H9 (cell line): ENCODE measurements at regions not wholly inside any gene's neighbourhood (a gene's known extent, or its start where the extent isn't known, plus 50 kb on each side); places are given as distances from the start of the nearest gene placed in this dataset.

Experiments
- DNase-seq: peaks from one replicate; pipeline ENCODE4 v3.0.0-alpha.2; 2017
- H2AFZ ChIP-seq: one replicate; pipeline ENCODE4 v1.6.1; 2013; ENCODE audit warnings: mild to moderate bottlenecking, low read length, control low read depth, moderate library complexity
- H2AK5ac ChIP-seq: 2 replicates; pipeline ENCODE4 v1.6.1; 2013; ENCODE audit warnings: low read length, control low read depth, mixed read lengths; ENCODE audit not compliant: insufficient read length
- H2BK120ac ChIP-seq: one replicate; pipeline ENCODE4 v1.6.1; 2013; ENCODE audit warnings: low read depth, mild to moderate bottlenecking, low read length, control low read depth, inconsistent platforms; ENCODE audit not compliant: poor library complexity, severe bottlenecking
- H2BK12ac ChIP-seq: 2 replicates; pipeline ENCODE4 v1.6.1; 2013; ENCODE audit warnings: low read length, control low read depth, mixed read lengths, low read depth; ENCODE audit not compliant: insufficient read length
- H2BK15ac ChIP-seq: 2 replicates; pipeline ENCODE4 v1.6.1; 2013; ENCODE audit warnings: low read depth, low read length, control low read depth
- H2BK20ac ChIP-seq: one replicate; pipeline ENCODE4 v1.6.1; 2013; ENCODE audit warnings: low read depth, mild to moderate bottlenecking, low read length, control low read depth, inconsistent platforms; ENCODE audit not compliant: poor library complexity, severe bottlenecking
- H2BK5ac ChIP-seq: 2 replicates; pipeline ENCODE4 v1.6.1; 2013; ENCODE audit warnings: low read length, control low read depth, mixed read lengths; ENCODE audit not compliant: insufficient read length
- H3K14ac ChIP-seq: 2 replicates; pipeline ENCODE4 v1.6.1; 2013; ENCODE audit warnings: low read length, control low read depth; ENCODE audit not compliant: insufficient read depth
- H3K18ac ChIP-seq: 2 replicates; pipeline ENCODE4 v1.6.1; 2013; ENCODE audit warnings: low read depth, mild to moderate bottlenecking, mixed read lengths, low read length, control low read depth; ENCODE audit not compliant: insufficient read length
- H3K23ac ChIP-seq: 2 replicates; pipeline ENCODE4 v1.6.1; 2013; ENCODE audit warnings: low read length, control low read depth, mixed read lengths, low read depth; ENCODE audit not compliant: insufficient read length
- H3K23me2 ChIP-seq: 2 replicates; pipeline ENCODE4 v1.6.1; 2013; ENCODE audit warnings: low read depth, mild to moderate bottlenecking, mixed read lengths, low read length, control low read depth; ENCODE audit not compliant: insufficient read length, poor library complexity, severe bottlenecking
- H3K27ac ChIP-seq: 2 replicates; pipeline ENCODE4 v1.5.1; 2013; ENCODE audit warnings: low read length, control low read depth, mixed read lengths, low read depth; ENCODE audit not compliant: insufficient read length
- H3K27me3 ChIP-seq: 2 replicates; pipeline ENCODE4 v1.6.1; 2013; ENCODE audit warnings: low read length, control low read depth, inconsistent platforms; ENCODE audit not compliant: insufficient read depth
- H3K4ac ChIP-seq: 2 replicates; pipeline ENCODE4 v1.6.1; 2013; ENCODE audit warnings: low read depth, mild to moderate bottlenecking, control low read depth, inconsistent platforms, low read length, moderate library complexity
- H3K4me1 ChIP-seq: 2 replicates; pipeline ENCODE4 v1.6.1; 2013; ENCODE audit warnings: low read length, control low read depth, inconsistent platforms; ENCODE audit not compliant: insufficient read depth
- H3K4me2 ChIP-seq: 2 replicates; pipeline ENCODE4 v1.6.1; 2013; ENCODE audit warnings: low read length, control low read depth, mixed read lengths; ENCODE audit not compliant: insufficient read length, insufficient read depth
- H3K56ac ChIP-seq: 2 replicates; pipeline ENCODE4 v1.6.1; 2013; ENCODE audit warnings: low read depth, mild to moderate bottlenecking, mixed read lengths, low read length, control low read depth; ENCODE audit not compliant: insufficient read length
- H3K79me1 ChIP-seq: 2 replicates; pipeline ENCODE4 v1.6.1; 2013; ENCODE audit warnings: low read depth, mild to moderate bottlenecking, moderate library complexity, low read length, control low read depth, inconsistent platforms; ENCODE audit not compliant: insufficient read depth, poor library complexity, severe bottlenecking
- H3K79me2 ChIP-seq: 2 replicates; pipeline ENCODE4 v1.6.1; 2013; ENCODE audit warnings: low read length, control low read depth, inconsistent platforms; ENCODE audit not compliant: insufficient read depth
- H3K9ac ChIP-seq: 2 replicates; pipeline ENCODE4 v1.6.1; 2013; ENCODE audit warnings: low read length, control low read depth, mixed read lengths; ENCODE audit not compliant: insufficient read length; ENCODE audit errors: extremely low read depth
- H3K9me3 ChIP-seq: one replicate; pipeline ENCODE4 v1.6.1; 2013; ENCODE audit warnings: low read depth, low read length, inconsistent platforms; ENCODE audit not compliant: control insufficient read depth
- H3T11ph ChIP-seq: one replicate; pipeline ENCODE4 v1.6.1; 2013; ENCODE audit warnings: mild to moderate bottlenecking, low read length, control low read depth, inconsistent platforms
- H4K20me1 ChIP-seq: one replicate; pipeline ENCODE4 v1.6.1; 2013; ENCODE audit not compliant: control insufficient read depth, insufficient read length, insufficient read depth
- H4K5ac ChIP-seq: 2 replicates; pipeline ENCODE4 v1.6.1; 2013; ENCODE audit warnings: low read depth, mild to moderate bottlenecking, mixed read lengths, low read length, control low read depth; ENCODE audit not compliant: insufficient read length
- H4K8ac ChIP-seq: replicated peaks from 2 replicates; pipeline ENCODE4 v1.6.1; 2013; ENCODE audit warnings: low read length, control low read depth, mixed read lengths, low read depth; ENCODE audit not compliant: insufficient read length
- H4K91ac ChIP-seq: 2 replicates; pipeline ENCODE4 v1.6.1; 2013; ENCODE audit warnings: low read depth, mild to moderate bottlenecking, moderate library complexity, mixed read lengths, low read length, control low read depth; ENCODE audit not compliant: insufficient read length
- H3K27ac Mint-ChIP-seq, 3 experiments: 2 replicates in 2 of 3; 3 replicates in 1 of 3; pipeline ENCODE4 v1.8.0; 2020 to 2021; ENCODE audit warnings: mixed read lengths in 3 of 3, mild to moderate bottlenecking in 1 of 3, moderate library complexity in 1 of 3
- H3K27me3 Mint-ChIP-seq: 2 replicates; pipeline ENCODE4 v1.8.0; 2021; ENCODE audit warnings: low read depth, mild to moderate bottlenecking, moderate library complexity, mixed read lengths
- H3K36me3 Mint-ChIP-seq, 3 experiments: 2 replicates in 2 of 3; 3 replicates in 1 of 3; pipeline ENCODE4 v1.8.0; 2020 to 2021; ENCODE audit warnings: low read depth in 3 of 3, mixed read lengths in 3 of 3; ENCODE audit not compliant: insufficient read depth in 1 of 3
- H3K4me1 Mint-ChIP-seq, 2 experiments: 2 replicates each; pipeline ENCODE4 v1.8.0; 2020; ENCODE audit warnings: mixed read lengths in 2 of 2
- H3K4me3 Mint-ChIP-seq, 2 experiments: 2 replicates in 1 of 2; 3 replicates in 1 of 2; pipeline ENCODE4 v1.8.0; 2020 to 2021; ENCODE audit warnings: mild to moderate bottlenecking in 2 of 2, mixed read lengths in 2 of 2, moderate library complexity in 1 of 2
- H3K9me3 Mint-ChIP-seq, 2 experiments: 2 replicates in 1 of 2; 3 replicates in 1 of 2; pipeline ENCODE4 v1.8.0; 2020; ENCODE audit warnings: mild to moderate bottlenecking in 2 of 2, mixed read lengths in 2 of 2, moderate library complexity in 1 of 2
- WGBS: extraction: QIAGEN DNeasy Blood & Tissue Kit; methylation state at CpG from one replicate; pipeline ENCODE4 v1.1.7; 2013; ENCODE audit warnings: missing lambda C conversion rate, low lambda C conversion rate, mixed read lengths; ENCODE audit not compliant: insufficient read length; ENCODE audit errors: extremely low coverage; 5-methylcytosine and 5-hydroxymethylcytosine counted together
- TF ChIP-seq, protein P1 (sequence below): fragments of 200-600 bp; sonication (generic); conservative IDR thresholded peaks from 3 replicates; pipeline ENCODE4 v1.8.0; 2021; ENCODE audit warnings: antibody characterized with exemption, mild to moderate bottlenecking

DNA sequence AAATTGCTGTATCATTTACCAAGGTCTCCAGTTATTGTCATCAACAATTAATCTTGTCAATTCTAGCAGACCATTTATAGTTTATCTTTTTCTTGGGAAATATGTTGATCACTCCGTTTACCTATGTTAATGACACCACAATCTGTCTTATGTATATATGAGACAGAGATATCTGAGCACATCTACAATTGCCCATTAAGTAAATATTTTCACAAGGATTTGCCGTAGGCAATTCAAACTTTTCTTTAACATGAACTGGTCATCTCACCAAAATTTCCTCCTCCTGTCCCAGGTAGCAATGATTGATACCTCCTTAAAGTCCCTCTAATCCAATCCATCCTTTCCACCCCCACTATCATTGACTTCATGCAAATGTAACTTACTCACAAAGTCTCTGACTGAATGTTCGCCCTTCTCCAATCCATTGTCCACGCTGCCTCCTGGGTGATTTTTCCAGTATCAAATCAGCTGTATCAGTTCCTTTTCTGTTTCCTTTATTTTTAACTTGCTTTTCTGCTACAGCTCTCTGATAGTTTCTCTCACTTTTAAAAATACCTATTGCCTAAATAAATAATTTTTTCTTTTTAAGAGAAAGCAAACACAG, 138.3 kb downstream of the GNAT3 start:
- Histone ChIP-seq H3K18ac (no peak overlapping the region), H3K4me1 (no peaks in the 10 kb centered on the region), H4K5ac (no peak overlapping the region), H2AK5ac (no peak overlapping the region), H2BK120ac (no peak overlapping the region), H2AFZ (no peak overlapping the region), H3K23me2 (no peaks in the 10 kb centered on the region), H3K9me3 (no peaks in the 10 kb centered on the region), H3K56ac (no peak overlapping the region), H3K27ac (no peak overlapping the region), H4K91ac (no peak overlapping the region), H3K9ac (no peak overlapping the region), H3K79me2 (no peaks in the 10 kb centered on the region), H2BK5ac (no peak overlapping the region), H3K4ac (no peak overlapping the region), H3K27me3 (no peaks in the 10 kb centered on the region), H3K14ac (no peak overlapping the region), H3K23ac (no peak overlapping the region), H3T11ph (no peak overlapping the region), H3K4me2 (no peak overlapping the region), H2BK12ac (no peak overlapping the region), H4K20me1 (no peaks in the 10 kb centered on the region), H2BK20ac (no peak overlapping the region), H3K79me1 (no peaks in the 10 kb centered on the region), H4K8ac (no peak overlapping the region), H2BK15ac (no peak overlapping the region)
- Mint-ChIP-seq H3K4me1 (peaks cover 10% of the 10 kb centered on the region in 2 experiments), H3K4me3 (no peak overlapping the region), H3K27me3 (no peaks in the 10 kb centered on the region), H3K27ac (peak overlapping the region in 1 of 3 experiments; percentile 4; a peak in 2 of 7 replicates), H3K9me3 (peaks cover 5 to 11% of the 10 kb centered on the region in 2 experiments; a peak in 4 of 5 replicates), H3K36me3 (peaks cover 0 to 9% (median 0%) of the 10 kb centered on the region in 3 experiments; a peak in 3 of 7 replicates)
- no peak for DNase-seq
- TF ChIP-seq, protein P1, sequence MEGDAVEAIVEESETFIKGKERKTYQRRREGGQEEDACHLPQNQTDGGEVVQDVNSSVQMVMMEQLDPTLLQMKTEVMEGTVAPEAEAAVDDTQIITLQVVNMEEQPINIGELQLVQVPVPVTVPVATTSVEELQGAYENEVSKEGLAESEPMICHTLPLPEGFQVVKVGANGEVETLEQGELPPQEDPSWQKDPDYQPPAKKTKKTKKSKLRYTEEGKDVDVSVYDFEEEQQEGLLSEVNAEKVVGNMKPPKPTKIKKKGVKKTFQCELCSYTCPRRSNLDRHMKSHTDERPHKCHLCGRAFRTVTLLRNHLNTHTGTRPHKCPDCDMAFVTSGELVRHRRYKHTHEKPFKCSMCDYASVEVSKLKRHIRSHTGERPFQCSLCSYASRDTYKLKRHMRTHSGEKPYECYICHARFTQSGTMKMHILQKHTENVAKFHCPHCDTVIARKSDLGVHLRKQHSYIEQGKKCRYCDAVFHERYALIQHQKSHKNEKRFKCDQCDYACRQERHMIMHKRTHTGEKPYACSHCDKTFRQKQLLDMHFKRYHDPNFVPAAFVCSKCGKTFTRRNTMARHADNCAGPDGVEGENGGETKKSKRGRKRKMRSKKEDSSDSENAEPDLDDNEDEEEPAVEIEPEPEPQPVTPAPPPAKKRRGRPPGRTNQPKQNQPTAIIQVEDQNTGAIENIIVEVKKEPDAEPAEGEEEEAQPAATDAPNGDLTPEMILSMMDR: no peak
- WGBS: no CpG with 5 or more reads among the region's 4 CpGs
